ENCODE measurements at regions not wholly inside any gene's neighbourhood (a gene's known extent, or its start where the extent isn't known, plus 50 kb on each side); places are given as distances from the start of the nearest gene placed in this dataset.
"Not testable (repeated sequence)": the region's sequence is repeated elsewhere in the genome, so short reads cannot be mapped to it uniquely, and the experiment has no call there.

- in situ Hi-C loops (cut with MboI; ENCODE audit: low pct_unique_long_range_greater_than_20kb in 2 of 9, low sequenced_read_pairs in 9 of 9, unreplicated experiment in 9 of 9): no loop called here
- no peak overlapping the region for H3K4me3 ChIP-seq
- peaks cover 3 to 36% of the 10 kb centered on the region in 2 donors for H3K4me1 ChIP-seq (replicated peaks in 1 of 2)
- 0 to 100% (median 59%) methylated on average over 1 to 2 of the region's 2 CpGs for WGBS, 10 experiments
- no peak overlapping the region for H3K27ac ChIP-seq
- ATAC-seq (replicated peaks in 6 of 8): peak in 2 of 8 experiments; percentile 47 to 63
Measured at GRCh38 chr5:92850886-92851285, 730.1 kb downstream of the NR2F1-AS1 start.

DNA sequence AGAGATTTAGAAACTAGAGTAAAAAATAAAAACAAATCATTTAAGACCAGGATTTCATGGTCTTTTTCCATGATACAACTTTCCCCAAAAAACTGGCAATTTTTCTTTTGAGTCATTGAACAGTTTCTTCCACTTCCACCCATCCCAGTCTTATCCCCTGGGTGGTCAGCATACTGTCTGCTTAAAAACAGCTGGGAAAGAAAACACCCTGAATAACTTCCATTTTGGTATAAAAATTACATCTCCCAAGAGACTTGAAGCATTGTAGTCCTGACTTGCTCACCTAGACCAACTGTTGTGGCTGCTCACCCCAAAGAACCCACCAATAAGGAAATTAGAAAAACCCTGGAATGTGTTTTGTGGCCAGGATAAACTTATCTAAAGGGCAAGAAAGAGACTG is 731.3 kb downstream of the NR2F1-AS1 start:
- H3K4me1 ChIP-seq (replicated peaks in 1 of 2): peaks cover 3 to 36% of the 10 kb centered on the region in 2 donors
- no peak for ATAC-seq (replicated peaks in 6 of 8)
- no peak overlapping the region for H3K27ac ChIP-seq
- in situ Hi-C loops (cut with MboI; ENCODE audit: low pct_unique_long_range_greater_than_20kb in 2 of 9, low sequenced_read_pairs in 9 of 9, unreplicated experiment in 9 of 9): no loop called here
- H3K4me3 ChIP-seq: no peak overlapping the region

GRCh38 chr5:92841604-92842155 is 739.3 kb downstream of the NR2F1-AS1 start:
- in situ Hi-C loops (cut with MboI; ENCODE audit: low pct_unique_long_range_greater_than_20kb in 2 of 9, low sequenced_read_pairs in 9 of 9, unreplicated experiment in 9 of 9): no loop called here
- Histone ChIP-seq H3K4me1 (replicated peaks in 1 of 2) (no peaks in the 10 kb centered on the region), H3K27ac (no peak overlapping the region), H3K4me3 (no peak overlapping the region)
- WGBS, 10 experiments: 23 to 97% (median 80%) methylated on average over 1 to 5 of the region's 5 CpGs
- ATAC-seq (replicated peaks in 6 of 8): no peak

- Histone ChIP-seq H3K27ac (no peak overlapping the region), H3K4me3 (no peak overlapping the region), H3K4me1 (replicated peaks in 1 of 2) (no peaks in the 10 kb centered on the region)
- WGBS, 10 experiments: 13 to 100% (median 85%) methylated on average over 1 of the region's 1 CpG; no CpG with 5 or more reads in 4 of the 10 experiments
- in situ Hi-C loops (cut with MboI; ENCODE audit: low pct_unique_long_range_greater_than_20kb in 2 of 9, low sequenced_read_pairs in 9 of 9, unreplicated experiment in 9 of 9): no loop called here
- ATAC-seq (replicated peaks in 6 of 8): no peak
Measured at GRCh38 chr5:92838253-92838652, 742.8 kb downstream of the NR2F1-AS1 start.

- in situ Hi-C loops (cut with MboI; ENCODE audit: low pct_unique_long_range_greater_than_20kb in 2 of 9, low sequenced_read_pairs in 9 of 9, unreplicated experiment in 9 of 9): no loop called here
- 77 to 100% (median 95%) methylated on average over 2 to 3 of the region's 3 CpGs; no CpG with 5 or more reads in 4 of the 10 experiments for WGBS, 10 experiments
Measured at GRCh38 chr5:92836855-92837755, 743.9 kb downstream of the NR2F1-AS1 start.

GRCh38 chr5:92835712-92836111 is 745.3 kb downstream of the NR2F1-AS1 start:
- WGBS, 10 experiments: 0 to 50% (median 0%) methylated on average over 1 of the region's 1 CpG; no CpG with 5 or more reads in 6 of the 10 experiments
- ATAC-seq (replicated peaks in 6 of 8): no peak
- in situ Hi-C loops (cut with MboI; ENCODE audit: low pct_unique_long_range_greater_than_20kb in 2 of 9, low sequenced_read_pairs in 9 of 9, unreplicated experiment in 9 of 9): no loop called here

More at GRCh38 chr5:92836855-92837755, 743.9 kb downstream of the NR2F1-AS1 start:
- Histone ChIP-seq H3K4me1 (replicated peaks in 1 of 2) (no peaks in the 10 kb centered on the region), H3K4me3 (no peak overlapping the region), H3K27ac (no peak overlapping the region)
- ATAC-seq (replicated peaks in 6 of 8): no peak

GRCh38 chr5:92823551-92823950 is 757.5 kb downstream of the NR2F1-AS1 start:
- H3K27ac ChIP-seq; in situ Hi-C loops (cut with MboI; ENCODE audit: low pct_unique_long_range_greater_than_20kb in 2 of 9, low sequenced_read_pairs in 9 of 9, unreplicated experiment in 9 of 9); H3K4me3 ChIP-seq; ATAC-seq (replicated peaks in 6 of 8); H3K4me1 ChIP-seq (replicated peaks in 1 of 2): not testable (repeated sequence)
- WGBS, 10 experiments: 50 to 100% (median 70%) methylated on average over 1 of the region's 3 CpGs; no CpG with 5 or more reads in 6 of the 10 experiments

More at GRCh38 chr5:92835712-92836111, 745.3 kb downstream of the NR2F1-AS1 start:
- no peaks in the 10 kb centered on the region for H3K4me1 ChIP-seq (replicated peaks in 1 of 2)
- H3K27ac ChIP-seq: no peak overlapping the region
- no peak overlapping the region for H3K4me3 ChIP-seq

DNA sequence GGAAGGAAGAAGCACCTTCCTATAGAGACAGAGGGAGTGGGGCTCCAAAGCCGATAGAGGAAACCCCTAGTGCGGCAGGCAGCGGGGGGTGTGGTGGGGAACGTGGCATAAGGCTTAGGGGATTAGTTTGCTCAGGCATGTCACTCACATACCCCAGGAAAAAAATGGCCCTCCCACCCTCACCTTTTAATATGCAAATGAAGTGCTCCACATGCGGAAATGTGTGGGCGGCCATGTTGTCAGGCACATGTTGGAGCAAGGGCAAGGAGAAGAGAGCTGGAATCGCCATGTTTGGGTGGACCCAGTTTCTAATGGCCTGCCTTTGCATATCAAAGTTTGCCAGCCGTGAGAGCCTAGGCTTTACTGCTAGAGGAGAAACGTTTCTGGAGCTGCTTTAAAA is 758.8 kb downstream of the NR2F1-AS1 start:
- ATAC-seq (replicated peaks in 6 of 8): no peak
- Histone ChIP-seq H3K27ac (no peak overlapping the region), H3K4me1 (replicated peaks in 1 of 2) (no peaks in the 10 kb centered on the region), H3K4me3 (no peak overlapping the region)
- in situ Hi-C loops (cut with MboI; ENCODE audit: low pct_unique_long_range_greater_than_20kb in 2 of 9, low sequenced_read_pairs in 9 of 9, unreplicated experiment in 9 of 9): no loop called here
- WGBS, 10 experiments: 8 to 100% (median 59%) methylated on average over 1 to 8 of the region's 9 CpGs; no CpG with 5 or more reads in 3 of the 10 experiments

- 38 to 100% (median 60%) methylated on average over 1 to 3 of the region's 3 CpGs; no CpG with 5 or more reads in 1 of the 10 experiments for whole genome bisulfite sequencing, 10 experiments
- Histone ChIP-seq H3K4me3 (no peak overlapping the region), H3K27ac (peak overlapping the region; percentile 66 to 68), H3K4me1 (replicated peaks in 1 of 2) (peaks cover 12 to 57% of the 10 kb centered on the region in 2 donors)
- in situ Hi-C loops (cut with MboI; ENCODE audit: low pct_unique_long_range_greater_than_20kb in 2 of 9, low sequenced_read_pairs in 9 of 9, unreplicated experiment in 9 of 9): no loop called here
- peak in 5 of 8 experiments; percentile 70 to 90 (median 85) for ATAC-seq (replicated peaks in 6 of 8)
Measured at GRCh38 chr5:92809855-92810465, 771.1 kb downstream of the NR2F1-AS1 start.

DNA sequence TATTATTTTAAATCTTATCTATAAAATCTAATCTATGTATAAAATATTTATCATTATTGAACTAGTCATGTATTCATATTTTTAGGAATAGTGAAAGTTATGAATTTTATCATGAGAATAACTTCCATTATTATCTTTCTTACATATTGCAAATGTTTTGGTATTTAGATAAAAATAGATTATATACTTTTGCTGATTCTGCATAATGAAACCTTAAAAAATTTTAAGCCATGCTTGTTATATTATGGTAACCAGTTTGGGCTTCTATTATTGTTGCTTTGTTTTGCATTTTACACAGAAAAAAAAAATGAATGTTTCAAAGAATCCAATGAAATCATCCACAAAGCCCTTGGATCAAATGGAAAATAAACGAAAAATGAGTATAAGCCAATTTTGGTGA is 772.5 kb downstream of the NR2F1-AS1 start:
- Histone ChIP-seq H3K4me1 (replicated peaks in 1 of 2) (peaks cover 12 to 57% of the 10 kb centered on the region in 2 donors), H3K27ac (peak overlapping the region in 1 of 2 donors; percentile 66), H3K4me3 (no peak overlapping the region)
- 36 to 100% (median 60%) methylated on average over 1 of the region's 1 CpG; no CpG with 5 or more reads in 1 of the 10 experiments for WGBS, 10 experiments
- no peak for ATAC-seq (replicated peaks in 6 of 8)
- in situ Hi-C loops (cut with MboI; ENCODE audit: low pct_unique_long_range_greater_than_20kb in 2 of 9, low sequenced_read_pairs in 9 of 9, unreplicated experiment in 9 of 9): no loop called here

DNA sequence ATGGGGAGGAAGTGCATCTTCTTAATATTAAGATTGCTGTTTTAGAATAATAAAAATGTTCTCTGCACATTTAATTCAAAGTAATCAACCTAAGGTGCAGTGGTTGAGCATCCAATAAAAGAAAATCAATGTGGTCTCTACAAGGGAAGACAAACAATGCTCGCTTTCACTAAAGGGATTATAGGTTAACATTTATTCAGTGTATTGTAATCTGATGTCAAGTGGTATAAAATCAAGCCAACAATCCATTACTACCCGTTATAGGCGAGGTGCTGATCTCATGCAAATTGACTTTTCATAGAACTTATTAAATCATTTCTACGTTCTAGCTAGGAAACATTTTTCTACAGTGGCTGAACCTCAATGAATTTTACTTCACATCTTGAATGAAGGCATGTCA is 773.9 kb downstream of the NR2F1-AS1 start:
- peaks cover 16 to 70% of the 10 kb centered on the region in 2 donors for H3K4me1 ChIP-seq (replicated peaks in 1 of 2)
- peak in 3 of 8 experiments; percentile 31 to 67 (median 43) for ATAC-seq (replicated peaks in 6 of 8)
- in situ Hi-C loops (cut with MboI; ENCODE audit: low pct_unique_long_range_greater_than_20kb in 2 of 9, low sequenced_read_pairs in 9 of 9, unreplicated experiment in 9 of 9): no loop called here
- H3K4me3 ChIP-seq: no peak overlapping the region
- 30 to 71% (median 46%) methylated on average over 2 to 4 of the region's 4 CpGs for WGBS, 10 experiments
- no peak overlapping the region for H3K27ac ChIP-seq

DNA sequence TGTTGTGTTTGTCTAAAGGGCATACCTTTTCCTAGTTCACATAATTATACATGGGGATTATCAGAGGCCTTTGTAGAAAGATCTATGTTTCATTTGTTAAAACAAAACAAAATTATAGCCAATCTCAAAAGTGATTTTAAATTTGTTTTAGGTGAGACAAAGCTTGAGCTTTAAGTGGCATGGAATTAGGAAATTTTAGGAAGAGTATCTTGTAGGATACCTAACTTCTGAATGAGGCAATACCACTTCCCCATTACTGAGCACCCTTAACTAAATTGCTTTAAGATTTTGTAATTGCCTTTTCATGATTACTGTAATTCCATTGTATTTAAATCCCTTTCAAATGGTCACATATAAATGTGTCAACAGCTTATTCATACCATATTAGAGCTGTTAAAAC is 775.6 kb downstream of the NR2F1-AS1 start:
- Histone ChIP-seq H3K27ac (no peak overlapping the region), H3K4me1 (replicated peaks in 1 of 2) (peaks cover 22 to 75% of the 10 kb centered on the region in 2 donors), H3K4me3 (no peak overlapping the region)
- ATAC-seq (replicated peaks in 6 of 8): no peak
- in situ Hi-C loops (cut with MboI; ENCODE audit: low pct_unique_long_range_greater_than_20kb in 2 of 9, low sequenced_read_pairs in 9 of 9, unreplicated experiment in 9 of 9): no loop called here

GRCh38 chr5:92801911-92802310 is 779.1 kb downstream of the NR2F1-AS1 start:
- in situ Hi-C loops (cut with MboI; ENCODE audit: low pct_unique_long_range_greater_than_20kb in 2 of 9, low sequenced_read_pairs in 9 of 9, unreplicated experiment in 9 of 9): no loop called here
- 0 to 48% (median 10%) methylated on average over 3 to 7 of the region's 7 CpGs for WGBS, 10 experiments
- Histone ChIP-seq H3K4me1 (replicated peaks in 1 of 2) (peaks cover 13 to 47% of the 10 kb centered on the region in 2 donors), H3K4me3 (peak overlapping the region in 4 of 5 donors; percentile 0 to 18 (median 6)), H3K27ac (no peak overlapping the region)
- peak in 5 of 8 experiments; percentile 88 to 95 (median 93) for ATAC-seq (replicated peaks in 6 of 8)
